BLaER1 treated with 17β-estradiol and CSF1 and Interleukin-3, amounts not matched to agents 10 nM and 100 nM (cell line): ENCODE measurements at regions not wholly inside any gene's neighbourhood (a gene's known extent, or its start where the extent isn't known, plus 50 kb on each side); places are given as distances from the start of the nearest gene placed in this dataset.

Experiments
- H3K27ac ChIP-seq, 11 experiments: shearing (Covaris generic); formaldehyde crosslinking; 2 replicates each; pipeline ENCODE4 v1.8.1; 2022
- H3K27me3 ChIP-seq, 11 experiments: shearing (Covaris generic); formaldehyde crosslinking; 2 replicates each; pipeline ENCODE4 v1.8.1; 2022
- H3K36me3 ChIP-seq, 11 experiments: shearing (Covaris generic); formaldehyde crosslinking; 2 replicates each; pipeline ENCODE4 v1.8.1; 2022
- H3K4me1 ChIP-seq, 10 experiments: shearing (Covaris generic); formaldehyde crosslinking; 2 replicates each; pipeline ENCODE4 v1.8.1; 2022
- H3K4me2 ChIP-seq, 11 experiments: shearing (Covaris generic); formaldehyde crosslinking; 2 replicates each; pipeline ENCODE4 v1.8.1; 2022
- H3K4me3 ChIP-seq, 10 experiments: shearing (Covaris generic); formaldehyde crosslinking; 2 replicates each; pipeline ENCODE4 v1.8.1; 2022
- H3K9ac ChIP-seq, 11 experiments: shearing (Covaris generic); formaldehyde crosslinking; 2 replicates each; pipeline ENCODE4 v1.8.1; 2022
- H3K9me3 ChIP-seq, 11 experiments: shearing (Covaris generic); formaldehyde crosslinking; replicated peaks in 1 of 11; 2 replicates each; pipeline ENCODE4 v1.8.1; 2022
- H4K20me1 ChIP-seq, 11 experiments: shearing (Covaris generic); formaldehyde crosslinking; 2 replicates each; pipeline ENCODE4 v1.8.1; 2022
- Cebpa-rat ChIP-seq, 11 experiments: shearing (Covaris generic); IDR thresholded peaks; 2 replicates each; pipeline ENCODE4 v1.8.1; 2022

DNA sequence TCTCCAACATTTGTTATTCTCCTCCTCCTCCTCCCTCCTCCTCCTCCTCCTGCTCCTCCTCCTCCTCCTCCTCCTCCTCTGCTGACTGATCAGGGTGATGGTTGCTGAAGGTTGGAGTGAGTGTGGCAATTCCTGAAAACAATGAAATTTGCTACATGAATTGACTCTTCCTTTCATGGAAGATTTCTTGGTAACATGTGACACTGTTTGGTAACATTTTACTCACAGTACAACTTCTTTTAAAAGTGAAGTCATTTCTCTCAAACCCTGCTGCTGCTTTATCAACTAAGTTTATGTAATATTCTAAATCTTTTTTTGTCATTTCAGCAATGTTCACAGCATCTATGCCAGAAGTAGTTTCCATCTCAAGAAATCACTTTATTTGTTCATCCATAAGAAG is 543.0 kb downstream of the MAFB start:
- H3K4me1 ChIP-seq, result peaks cover 0 to 21% (median 0%) of the 10 kb centered on the region in 10 experiments; a peak in 2 of 20 replicates
- H3K27me3 ChIP-seq, result no peaks in the 10 kb centered on the region
- H3K4me2 ChIP-seq, result no peak overlapping the region
- peaks cover 6 to 11% (median 9%) of the 10 kb centered on the region in 11 experiments; a peak in 14 of 22 replicates for H3K9me3 ChIP-seq
- H3K9ac ChIP-seq, result no peak overlapping the region
- H3K27ac ChIP-seq, result no peak overlapping the region
- TF ChIP-seq Cebpa-rat (IDR thresholded peaks at IDR 0.05), result no peak
- no peak overlapping the region for H3K4me3 ChIP-seq
- no peaks in the 10 kb centered on the region for H3K36me3 ChIP-seq
- no peaks in the 10 kb centered on the region for H4K20me1 ChIP-seq

GRCh38 chr20:40144581-40144980 is 544.5 kb downstream of the MAFB start:
- Histone ChIP-seq H3K4me2 (no peak overlapping the region), H4K20me1 (no peaks in the 10 kb centered on the region), H3K4me1 (peaks cover 0 to 20% (median 0%) of the 10 kb centered on the region in 10 experiments; a peak in 2 of 20 replicates), H3K27me3 (no peaks in the 10 kb centered on the region), H3K36me3 (no peaks in the 10 kb centered on the region), H3K27ac (no peak overlapping the region), H3K9me3 (peaks cover 6 to 11% (median 9%) of the 10 kb centered on the region in 11 experiments; a peak in 14 of 22 replicates), H3K9ac (no peak overlapping the region), H3K4me3 (no peak overlapping the region)
- TF ChIP-seq Cebpa-rat (IDR thresholded peaks at IDR 0.05), result no peak

DNA sequence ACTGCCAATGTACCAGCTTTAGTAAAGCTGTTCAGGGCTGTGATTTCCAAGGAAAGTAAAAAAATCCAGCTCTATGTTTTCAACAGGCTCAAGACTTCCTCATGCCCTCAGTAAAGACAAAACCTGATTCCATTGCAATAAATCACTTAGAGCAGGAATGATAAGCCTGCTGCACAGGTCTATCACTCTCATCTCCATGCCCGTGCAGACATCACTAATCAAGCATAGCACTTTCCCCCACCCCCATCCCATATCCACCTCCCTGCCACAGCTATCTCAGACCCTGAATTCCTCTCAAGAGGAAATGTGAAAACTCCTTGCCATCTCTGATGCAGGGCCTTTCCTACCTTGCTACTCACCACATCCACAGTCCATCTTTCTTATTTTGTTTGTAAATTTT is 554.9 kb downstream of the MAFB start:
- H4K20me1 ChIP-seq, result no peaks in the 10 kb centered on the region
- H3K36me3 ChIP-seq, result no peaks in the 10 kb centered on the region
- H3K4me1 ChIP-seq, result no peaks in the 10 kb centered on the region
- no peaks in the 10 kb centered on the region for H3K27me3 ChIP-seq
- H3K4me3 ChIP-seq, result no peak overlapping the region
- peaks cover 0 to 16% (median 7%) of the 10 kb centered on the region in 11 experiments; a peak in 14 of 22 replicates for H3K9me3 ChIP-seq
- TF ChIP-seq Cebpa-rat (IDR thresholded peaks at IDR 0.05), result no peak
- H3K9ac ChIP-seq, result no peak overlapping the region
- H3K4me2 ChIP-seq, result no peak overlapping the region
- no peak overlapping the region for H3K27ac ChIP-seq

- H3K4me2 ChIP-seq, result no peak overlapping the region
- H4K20me1 ChIP-seq, result no peaks in the 10 kb centered on the region
- TF ChIP-seq Cebpa-rat (IDR thresholded peaks at IDR 0.05), result no peak
- H3K27ac ChIP-seq, result no peak overlapping the region
- H3K4me1 ChIP-seq, result no peaks in the 10 kb centered on the region
- H3K9ac ChIP-seq, result no peak overlapping the region
- no peaks in the 10 kb centered on the region for H3K27me3 ChIP-seq
- H3K36me3 ChIP-seq, result no peaks in the 10 kb centered on the region
- no peak overlapping the region for H3K4me3 ChIP-seq
- H3K9me3 ChIP-seq, result no peaks in the 10 kb centered on the region
These were observed 568.2 kb downstream of the MAFB start for GRCh38 chr20:40120827-40121226.

DNA sequence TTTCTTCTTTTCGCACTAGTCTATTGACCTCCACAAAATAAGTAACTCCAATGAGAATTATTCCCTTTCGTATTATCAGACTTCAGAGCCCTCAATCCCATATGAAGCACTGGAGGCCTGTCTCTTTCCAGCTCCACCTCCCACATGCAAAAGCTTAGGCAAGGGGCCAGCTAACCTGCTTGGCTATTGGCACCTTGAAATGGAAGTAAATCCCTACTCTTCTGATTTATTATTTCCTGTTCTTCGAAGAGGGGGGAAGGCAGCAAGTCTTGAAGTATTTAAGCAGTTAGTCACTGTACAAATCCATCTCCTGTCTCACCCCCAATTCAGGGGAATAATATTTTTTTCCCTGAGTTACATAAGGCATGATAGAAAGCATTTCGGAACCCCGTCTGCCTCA is 577.8 kb downstream of the MAFB start:
- no peaks in the 10 kb centered on the region for H3K4me1 ChIP-seq
- no peaks in the 10 kb centered on the region for H3K36me3 ChIP-seq
- 0 out of 22 replicates have a peak, but pooled peaks cover 0 to 2% (median 0%) of the 10 kb centered on the region in 11 experiments for H3K9me3 ChIP-seq
- H4K20me1 ChIP-seq, result no peaks in the 10 kb centered on the region
- no peaks in the 10 kb centered on the region for H3K27me3 ChIP-seq
- no peak overlapping the region for H3K27ac ChIP-seq
- TF ChIP-seq Cebpa-rat (IDR thresholded peaks at IDR 0.05), result no peak
- no peak overlapping the region for H3K4me2 ChIP-seq
- no peak overlapping the region for H3K9ac ChIP-seq
- H3K4me3 ChIP-seq, result no peak overlapping the region

DNA sequence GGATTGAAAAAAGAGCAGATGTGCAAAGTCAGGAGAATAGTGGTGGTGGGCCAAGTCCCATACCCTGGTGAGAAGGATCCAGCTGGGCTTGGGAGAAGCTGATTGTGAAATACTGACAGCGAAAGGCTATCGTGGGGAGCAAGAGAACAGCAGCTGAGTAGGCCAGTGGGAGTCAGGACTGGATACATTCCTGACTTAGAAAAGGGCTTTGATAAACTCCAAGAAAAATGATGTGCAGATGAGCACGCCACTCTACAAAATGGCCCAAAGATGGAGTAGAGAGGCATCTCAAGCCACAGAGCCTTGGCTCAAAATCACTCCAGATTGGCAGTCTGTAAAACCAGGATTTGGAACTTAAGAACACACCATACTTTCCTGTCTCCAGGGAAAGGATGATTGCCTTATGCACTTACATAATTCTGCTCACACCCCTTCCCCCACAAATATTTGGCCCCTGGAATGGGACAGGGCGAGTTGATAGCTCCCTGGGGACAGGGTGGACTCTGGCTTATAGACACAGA is 578.7 kb downstream of the MAFB start:
- no peaks in the 10 kb centered on the region for H4K20me1 ChIP-seq
- H3K36me3 ChIP-seq, result no peaks in the 10 kb centered on the region
- no peak overlapping the region for H3K4me3 ChIP-seq
- peaks cover 0 to 3% (median under 1%) of the 10 kb centered on the region in 10 experiments; a peak in 8 of 20 replicates for H3K4me1 ChIP-seq
- no peaks in the 10 kb centered on the region for H3K27me3 ChIP-seq
- H3K9me3 ChIP-seq, result peaks cover 0 to 12% (median 4%) of the 10 kb centered on the region in 11 experiments; a peak in 7 of 22 replicates
- H3K27ac ChIP-seq, result no peak overlapping the region
- H3K9ac ChIP-seq, result no peak overlapping the region
- no peak overlapping the region for H3K4me2 ChIP-seq
- peak in 1 of 11 experiments; percentile 35; a peak in 2 of 22 replicates for TF ChIP-seq Cebpa-rat (IDR thresholded peaks at IDR 0.05)

GRCh38 chr20:40109136-40109535 is 579.9 kb downstream of the MAFB start:
- Histone ChIP-seq H3K4me3 (no peak overlapping the region), H3K4me1 (peaks cover 0 to 15% (median 10%) of the 10 kb centered on the region in 10 experiments; a peak in 11 of 20 replicates)

DNA sequence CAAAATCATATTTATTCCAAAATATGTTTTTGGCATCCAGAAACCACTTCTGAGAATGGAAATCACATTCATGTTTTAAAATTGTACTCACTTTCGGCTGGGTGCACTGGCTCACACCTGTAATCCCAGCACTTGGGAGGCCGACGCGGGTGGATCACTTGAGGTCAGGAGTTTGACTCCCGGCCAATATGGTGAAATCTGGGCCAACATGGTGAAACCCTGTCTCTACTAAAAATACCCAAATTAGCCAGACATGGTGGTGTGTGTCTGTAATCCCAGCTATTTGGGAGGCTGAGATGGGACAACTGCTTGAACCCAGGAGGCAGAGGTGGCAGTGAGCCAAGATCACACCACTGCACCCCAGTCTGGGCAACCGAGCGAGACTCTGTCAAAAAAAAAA is 580.7 kb downstream of the MAFB start:
- H3K9me3 ChIP-seq, result peaks cover 16 to 32% (median 19%) of the 10 kb centered on the region in 11 experiments
- H4K20me1 ChIP-seq, result no peaks in the 10 kb centered on the region

More at GRCh38 chr20:40109136-40109535, 579.9 kb downstream of the MAFB start:
- Histone ChIP-seq H3K9ac (no peak overlapping the region), H3K27ac (no peak overlapping the region), H4K20me1 (no peaks in the 10 kb centered on the region), H3K9me3 (peaks cover 8 to 24% (median 12%) of the 10 kb centered on the region in 11 experiments; a peak in 19 of 22 replicates), H3K27me3 (no peaks in the 10 kb centered on the region), H3K36me3 (no peaks in the 10 kb centered on the region), H3K4me2 (no peak overlapping the region)
- TF ChIP-seq Cebpa-rat (IDR thresholded peaks at IDR 0.05), result no peak

DNA sequence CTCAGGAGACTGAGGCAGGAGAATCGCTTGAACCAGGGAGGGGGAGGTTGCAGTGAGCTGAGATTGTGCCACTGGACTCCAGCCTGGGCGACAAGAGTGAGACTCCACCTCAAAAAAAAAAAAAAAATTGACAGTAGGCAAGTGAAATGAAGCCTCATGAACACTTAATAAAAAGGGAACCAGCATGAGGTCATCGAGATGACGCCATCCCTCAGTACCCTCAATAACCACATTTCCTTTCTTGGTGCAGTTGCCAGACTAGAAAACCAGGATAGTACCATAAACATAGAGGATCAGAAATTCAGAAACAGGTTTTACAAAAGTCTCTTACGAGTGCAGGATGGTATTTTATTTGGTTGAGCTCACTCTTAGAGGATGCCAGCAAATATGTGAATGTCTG is 584.1 kb downstream of the MAFB start:
- no peak overlapping the region; a peak in 1 of 20 replicates for H3K4me3 ChIP-seq
- H3K9ac ChIP-seq, result no peak overlapping the region
- no peaks in the 10 kb centered on the region for H3K36me3 ChIP-seq
- peaks cover 22 to 40% (median 25%) of the 10 kb centered on the region in 11 experiments for H3K9me3 ChIP-seq
- no peak for TF ChIP-seq Cebpa-rat (IDR thresholded peaks at IDR 0.05)
- H3K27me3 ChIP-seq, result no peaks in the 10 kb centered on the region
- H4K20me1 ChIP-seq, result no peaks in the 10 kb centered on the region
- peak overlapping the region in 3 of 11 experiments; percentile 5 to 43 (median 7); a peak in 3 of 22 replicates for H3K27ac ChIP-seq
- peak overlapping the region in 7 of 11 experiments; percentile 4 to 49 (median 31); a peak in 10 of 22 replicates for H3K4me2 ChIP-seq
- H3K4me1 ChIP-seq, result peaks cover 13 to 32% (median 24%) of the 10 kb centered on the region in 10 experiments

More for the DNA sequence above, 580.7 kb downstream of the MAFB start:
- H3K27ac ChIP-seq, result no peak overlapping the region
- no peaks in the 10 kb centered on the region for H3K27me3 ChIP-seq
- H3K4me2 ChIP-seq, result no peak overlapping the region
- no peak overlapping the region for H3K9ac ChIP-seq
- no peaks in the 10 kb centered on the region for H3K36me3 ChIP-seq
- H3K4me3 ChIP-seq, result no peak overlapping the region
- no peak for TF ChIP-seq Cebpa-rat (IDR thresholded peaks at IDR 0.05)
- peaks cover 3 to 22% (median 13%) of the 10 kb centered on the region in 10 experiments for H3K4me1 ChIP-seq
